Naive B cell (primary cell): ENCODE measurements at regions not wholly inside any gene's neighbourhood (a gene's known extent, or its start where the extent isn't known, plus 50 kb on each side); places are given as distances from the start of the nearest gene placed in this dataset.

Experiments
- ATAC-seq, 2 donors: fragments of 150-1000 bp; cut with Tn5 transposase; 2 replicates each; pipeline ENCODE4 v1.10.0; 2021; ENCODE audit warnings: low read depth in 2 of 2, mild to moderate bottlenecking in 2 of 2, moderate library complexity in 2 of 2
- DNase-seq: peaks from one replicate; pipeline ENCODE4 v3.0.0; 2022
- H3K27ac Mint-ChIP-seq, 6 donors: one replicate each; pipeline ENCODE4 v1.8.0; 2020 to 2022; ENCODE audit warnings: mild to moderate bottlenecking in 6 of 6, mixed read lengths in 6 of 6, moderate library complexity in 5 of 6, inconsistent platforms in 2 of 6
- H3K27me3 Mint-ChIP-seq, 3 donors: one replicate each; pipeline ENCODE4 v1.8.0; 2021 to 2022; ENCODE audit warnings: mixed read lengths in 3 of 3, mild to moderate bottlenecking in 1 of 3
- H3K36me3 Mint-ChIP-seq, 2 donors: one replicate each; pipeline ENCODE4 v1.8.0; 2020 to 2022; ENCODE audit warnings: mixed read lengths in 2 of 2, inconsistent platforms in 1 of 2, mild to moderate bottlenecking in 1 of 2
- H3K4me1 Mint-ChIP-seq, 3 donors: one replicate each; pipeline ENCODE4 v1.8.0; 2020 to 2022; ENCODE audit warnings: mixed read lengths in 3 of 3, inconsistent platforms in 1 of 3, mild to moderate bottlenecking in 1 of 3, moderate library complexity in 1 of 3
- H3K4me3 Mint-ChIP-seq, 8 donors: one replicate each; pipeline ENCODE4 v1.8.0; 2020 to 2022; ENCODE audit warnings: mild to moderate bottlenecking in 8 of 8, mixed read lengths in 8 of 8, moderate library complexity in 8 of 8, inconsistent platforms in 2 of 8
- H3K9me3 Mint-ChIP-seq, 7 donors: one replicate each; pipeline ENCODE4 v1.8.0; 2020 to 2022; ENCODE audit warnings: mixed read lengths in 7 of 7, mild to moderate bottlenecking in 5 of 7, inconsistent platforms in 2 of 7, moderate library complexity in 1 of 7

GRCh38 chr2:30382162-30382783, 64.8 kb upstream of the LCLAT1 start:
- peaks cover 4 to 19% (median 9%) of the 10 kb centered on the region in 3 donors for H3K27me3 Mint-ChIP-seq
- peaks cover 0 to 2% (median 0%) of the 10 kb centered on the region in 7 donors for H3K9me3 Mint-ChIP-seq
- DNase-seq (no peak), ATAC-seq (no peak)
- no peak overlapping the region for H3K4me3 Mint-ChIP-seq
- no peak overlapping the region for H3K27ac Mint-ChIP-seq
- peaks cover 0 to 3% (median 0%) of the 10 kb centered on the region in 3 donors for H3K4me1 Mint-ChIP-seq
- H3K36me3 Mint-ChIP-seq = no peaks in the 10 kb centered on the region

GRCh38 chr2:30382995-30383394, 64.1 kb upstream of the LCLAT1 start:
- ATAC-seq (no peak), DNase-seq (no peak)
- Mint-ChIP-seq H3K9me3 (peaks cover 0 to 2% (median 0%) of the 10 kb centered on the region in 7 donors), H3K36me3 (no peaks in the 10 kb centered on the region), H3K27me3 (peaks cover 4 to 19% (median 9%) of the 10 kb centered on the region in 3 donors), H3K27ac (peak overlapping the region in 1 of 6 donors; percentile 59), H3K4me1 (peaks cover 0 to 3% (median 0%) of the 10 kb centered on the region in 3 donors), H3K4me3 (no peak overlapping the region)

GRCh38 chr2:30385327-30385726, 61.7 kb upstream of the LCLAT1 start:
- ATAC-seq = no peak
- peaks cover 0 to 2% (median 0%) of the 10 kb centered on the region in 7 donors for H3K9me3 Mint-ChIP-seq

GRCh38 chr2:30392097-30392496, 54.9 kb upstream of the LCLAT1 start:
- H3K4me1 Mint-ChIP-seq = peaks cover 19 to 34% (median 19%) of the 10 kb centered on the region in 3 donors
- H3K9me3 Mint-ChIP-seq = no peaks in the 10 kb centered on the region
- DNase-seq (no peak), ATAC-seq (no peak)
- no peak overlapping the region for H3K27ac Mint-ChIP-seq
- no peaks in the 10 kb centered on the region for H3K27me3 Mint-ChIP-seq
- H3K36me3 Mint-ChIP-seq = no peaks in the 10 kb centered on the region
- no peak overlapping the region for H3K4me3 Mint-ChIP-seq

More at GRCh38 chr2:30385327-30385726, 61.7 kb upstream of the LCLAT1 start:
- H3K27me3 Mint-ChIP-seq = peaks cover 4 to 19% (median 9%) of the 10 kb centered on the region in 3 donors
- DNase-seq = no peak
- no peak overlapping the region for H3K4me3 Mint-ChIP-seq
- H3K4me1 Mint-ChIP-seq = peaks cover 7 to 18% (median 11%) of the 10 kb centered on the region in 3 donors
- peak overlapping the region in 1 of 6 donors; percentile 48 for H3K27ac Mint-ChIP-seq
- H3K36me3 Mint-ChIP-seq = no peaks in the 10 kb centered on the region

- H3K36me3 Mint-ChIP-seq = no peaks in the 10 kb centered on the region
- no peak overlapping the region for H3K4me3 Mint-ChIP-seq
- ATAC-seq (no peak), DNase-seq (no peak)
- H3K9me3 Mint-ChIP-seq = peaks cover 0 to 3% (median 0%) of the 10 kb centered on the region in 7 donors
- no peaks in the 10 kb centered on the region for H3K27me3 Mint-ChIP-seq
- H3K27ac Mint-ChIP-seq = no peak overlapping the region
- peaks cover 19 to 34% (median 19%) of the 10 kb centered on the region in 3 donors for H3K4me1 Mint-ChIP-seq
These were observed 53.5 kb upstream of the LCLAT1 start for GRCh38 chr2:30393510-30393909.

GRCh38 chr2:30394096-30394495, 53.0 kb upstream of the LCLAT1 start:
- H3K27me3 Mint-ChIP-seq = no peaks in the 10 kb centered on the region
- no peak for ATAC-seq
- H3K4me3 Mint-ChIP-seq = peak overlapping the region in 1 of 8 donors; percentile 49
- no peak for DNase-seq
- H3K4me1 Mint-ChIP-seq = peaks cover 17 to 28% (median 19%) of the 10 kb centered on the region in 3 donors
- no peaks in the 10 kb centered on the region for H3K36me3 Mint-ChIP-seq
- peaks cover 0 to 3% (median 0%) of the 10 kb centered on the region in 7 donors for H3K9me3 Mint-ChIP-seq
- H3K27ac Mint-ChIP-seq = no peak overlapping the region

- no peaks in the 10 kb centered on the region for H3K27me3 Mint-ChIP-seq
- H3K4me3 Mint-ChIP-seq = no peak overlapping the region
- H3K36me3 Mint-ChIP-seq = no peaks in the 10 kb centered on the region
- peaks cover 2 to 7% (median 3%) of the 10 kb centered on the region in 3 donors for H3K4me1 Mint-ChIP-seq
- H3K9me3 Mint-ChIP-seq = peaks cover 0 to 3% (median 0%) of the 10 kb centered on the region in 7 donors
- H3K27ac Mint-ChIP-seq = no peak overlapping the region
- ATAC-seq = no peak
- no peak for DNase-seq
These were observed 50.4 kb upstream of the LCLAT1 start for GRCh38 chr2:30396436-30397232.
